ENCODE measurements at regions not wholly inside any gene's neighbourhood (a gene's known extent, or its start where the extent isn't known, plus 50 kb on each side); places are given as distances from the start of the nearest gene placed in this dataset.

DNA sequence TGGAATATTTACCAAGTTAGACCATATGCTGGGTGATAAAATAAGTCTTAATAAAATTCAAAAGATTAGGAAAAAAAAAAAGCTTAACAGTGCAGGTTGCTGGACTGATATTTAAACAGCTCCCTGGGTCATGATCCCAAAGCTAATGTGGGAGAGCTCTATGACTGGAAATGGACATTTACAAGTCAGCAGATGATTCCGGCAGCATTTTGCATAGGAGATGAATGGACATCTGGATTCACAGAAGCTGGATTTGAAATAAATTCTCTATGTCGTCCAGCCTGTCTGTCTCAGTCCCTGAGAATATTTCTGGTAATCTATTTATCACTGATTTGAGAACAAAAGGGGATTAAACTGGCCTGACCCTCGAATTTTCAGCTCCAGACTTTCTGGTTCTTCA is 52.3 kb upstream of the KLHL25 start:
- no peak for DNase-seq (ENCODE audit: low read depth in 2 of 2)

- DNase-seq (ENCODE audit: low read depth in 2 of 2): no peak
Measured at GRCh38 chr15:85849946-85850345, 55.2 kb upstream of the KLHL25 start.

DNA sequence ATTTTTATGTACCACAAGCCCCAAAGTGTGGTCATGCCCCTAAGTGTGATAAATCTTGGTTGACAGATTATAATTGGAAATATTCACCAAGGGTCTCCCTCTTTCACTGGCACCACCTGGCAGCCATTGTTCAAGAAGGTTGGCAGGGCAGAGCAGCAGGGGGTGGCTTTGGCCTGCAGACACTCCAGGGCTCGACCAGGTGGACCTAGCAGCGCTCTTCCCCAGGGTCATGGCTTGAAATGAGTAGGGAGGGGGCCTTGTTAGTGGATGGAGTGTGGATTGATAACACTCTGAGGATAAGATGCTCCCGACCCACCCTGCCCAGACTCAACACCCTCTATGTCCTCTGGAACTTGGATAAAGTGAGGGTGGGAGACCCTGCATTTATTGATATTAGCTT is 58.2 kb upstream of the KLHL25 start:
- DNase-seq (ENCODE audit: low read depth in 2 of 2): no peak

GRCh38 chr15:85854345-85855097 is 59.8 kb upstream of the KLHL25 start:
- DNase-seq (ENCODE audit: low read depth in 2 of 2): peak; percentile 31 to 33

- DNase-seq (ENCODE audit: low read depth in 2 of 2): peak; percentile 59 to 78
Measured at GRCh38 chr15:85858586-85859375, 64.1 kb upstream of the KLHL25 start.

DNA sequence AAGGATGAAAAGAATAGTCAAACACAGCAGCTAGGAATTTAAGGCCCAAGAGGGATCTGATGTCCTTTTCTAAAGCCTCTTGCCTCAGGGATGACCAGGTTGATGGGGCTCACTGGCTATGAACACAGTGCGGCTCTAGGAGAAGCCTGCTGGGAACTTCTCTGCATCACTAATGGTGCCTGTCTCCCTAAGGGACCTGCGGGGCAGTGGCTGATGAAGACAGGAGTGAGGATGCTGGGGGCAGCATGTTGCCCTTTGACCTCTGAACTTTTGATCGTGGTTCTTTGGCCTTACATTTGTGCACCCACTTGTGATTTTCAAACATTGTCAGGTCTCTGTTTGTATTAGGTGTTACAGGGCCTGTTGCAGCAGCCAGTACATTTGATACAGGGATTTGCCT is 64.9 kb upstream of the KLHL25 start:
- DNase-seq (ENCODE audit: low read depth in 2 of 2): no peak

DNA sequence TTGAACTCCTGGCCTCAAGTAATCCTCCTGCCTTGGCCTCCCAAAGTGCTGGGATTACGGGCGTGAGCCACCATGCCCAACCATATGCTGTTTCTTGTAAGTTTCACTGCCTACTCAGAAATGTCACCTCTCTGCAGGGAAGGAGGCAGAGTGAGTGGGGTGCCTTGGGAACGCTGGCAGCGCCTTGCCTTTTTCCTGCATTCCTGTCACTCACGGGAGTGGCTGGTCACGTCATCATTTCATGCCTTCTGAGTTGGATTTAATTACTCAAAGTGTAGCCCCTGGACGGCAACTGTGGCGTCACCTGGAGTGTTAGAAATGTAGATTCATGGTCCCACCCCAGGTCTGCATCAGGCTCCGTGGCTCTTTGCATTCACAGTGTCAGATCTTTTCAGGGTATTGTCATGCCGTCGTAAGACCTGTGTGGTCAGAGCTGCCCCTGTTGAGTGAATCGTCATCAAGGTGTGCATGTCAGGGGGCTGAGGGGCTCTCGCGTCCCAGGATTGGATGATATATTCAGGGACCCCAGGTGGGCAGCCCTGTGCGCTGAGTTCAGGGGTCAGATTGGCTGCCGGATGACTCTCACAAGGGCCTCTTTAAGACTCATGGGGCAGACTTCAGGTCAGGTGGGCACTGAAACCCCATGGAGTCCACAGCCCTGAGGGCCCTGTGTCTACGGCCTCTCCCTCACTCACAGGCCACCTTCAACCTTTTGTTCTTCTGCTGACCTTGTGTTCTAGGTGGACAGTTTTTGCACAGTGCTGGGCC is 65.9 kb upstream of the KLHL25 start:
- DNase-seq (ENCODE audit: low read depth in 2 of 2): no peak

GRCh38 chr15:85865070-85865684 is 70.5 kb upstream of the KLHL25 start:
- no peak for DNase-seq (ENCODE audit: low read depth in 2 of 2)

DNA sequence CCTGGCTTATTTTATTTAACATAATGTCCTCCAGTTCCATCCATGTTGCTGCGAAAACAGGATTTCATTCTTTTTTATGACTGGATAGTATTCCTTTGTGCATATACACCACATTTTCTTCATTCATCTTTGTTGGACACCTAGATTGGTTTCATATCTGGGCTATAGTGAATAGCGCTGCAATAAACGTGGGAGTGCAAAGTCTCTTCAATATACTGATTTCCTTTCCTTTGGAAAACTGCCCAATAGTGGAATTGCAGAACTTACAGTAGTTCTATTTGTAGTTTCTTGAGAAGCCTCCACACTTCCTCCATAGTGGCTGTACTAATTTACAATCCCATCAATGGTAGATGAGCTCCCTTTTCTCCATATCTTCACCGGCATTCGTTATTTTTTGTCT is 72.5 kb upstream of the KLHL25 start:
- DNase-seq (ENCODE audit: low read depth in 2 of 2): no peak

GRCh38 chr15:85869124-85869523 is 74.4 kb upstream of the KLHL25 start:
- no peak for DNase-seq (ENCODE audit: low read depth in 2 of 2)

GRCh38 chr15:85870216-85871014 is 75.7 kb upstream of the KLHL25 start:
- no peak for DNase-seq (ENCODE audit: low read depth in 2 of 2)

GRCh38 chr15:85871545-85871944 is 76.8 kb upstream of the KLHL25 start:
- DNase-seq (ENCODE audit: low read depth in 2 of 2): no peak

- no peak for DNase-seq (ENCODE audit: low read depth in 2 of 2)
Measured at GRCh38 chr15:85872125-85872524, 77.4 kb upstream of the KLHL25 start.

DNA sequence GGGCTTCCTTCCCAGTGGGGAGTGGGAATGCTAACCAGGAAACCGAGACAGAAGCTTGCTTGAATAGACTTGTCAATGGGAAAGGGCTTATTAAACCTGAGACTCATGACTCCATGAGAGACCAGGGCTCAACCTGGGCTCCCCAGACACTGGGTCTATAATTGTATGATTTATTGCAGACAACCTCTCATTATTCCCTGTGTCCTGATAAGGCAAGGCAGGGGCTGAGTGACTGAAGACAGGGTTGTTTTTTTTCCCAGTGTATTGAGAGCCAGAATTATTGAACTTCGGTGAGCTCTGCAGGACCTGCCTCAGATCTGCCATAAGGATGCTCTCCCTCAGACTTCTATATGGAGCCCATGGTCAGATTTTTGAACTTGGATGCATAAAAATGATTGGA is 79.5 kb upstream of the KLHL25 start:
- no peak for DNase-seq (ENCODE audit: low read depth in 2 of 2)

DNA sequence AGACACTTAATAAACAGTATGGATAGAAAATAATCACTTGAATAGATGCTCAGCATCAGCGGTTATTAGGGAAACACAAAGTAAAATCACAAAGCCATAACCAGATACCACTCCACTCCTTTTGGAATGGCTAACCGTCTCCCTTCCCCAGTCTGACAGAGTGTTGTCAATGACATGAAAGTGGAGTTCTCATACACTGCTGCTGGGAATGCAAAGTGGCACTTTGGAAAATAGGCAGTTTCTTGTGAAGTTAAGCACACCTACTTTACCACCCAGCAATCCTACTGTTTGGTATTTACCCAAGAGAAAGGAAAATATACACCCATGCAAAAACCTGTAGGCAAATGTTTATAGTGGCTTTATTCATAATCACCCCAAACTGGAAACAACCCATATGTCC is 81.0 kb upstream of the KLHL25 start:
- no peak for DNase-seq (ENCODE audit: low read depth in 2 of 2)

- DNase-seq (ENCODE audit: low read depth in 2 of 2): no peak
Measured at GRCh38 chr15:85878828-85879225, 84.1 kb upstream of the KLHL25 start.

- no peak for DNase-seq (ENCODE audit: low read depth in 2 of 2)
Measured at GRCh38 chr15:85879334-85880163, 84.8 kb upstream of the KLHL25 start.

- no peak for DNase-seq (ENCODE audit: low read depth in 2 of 2)
Measured at GRCh38 chr15:85880501-85881190, 85.9 kb upstream of the KLHL25 start.

- no peak for DNase-seq (ENCODE audit: low read depth in 2 of 2)
Measured at GRCh38 chr15:85886309-85886811, 91.6 kb upstream of the KLHL25 start.

All from stimulated activated CD4-positive, alpha-beta T cell treated with anti-CD3 and anti-CD28 coated beads, Interleukin-12 subunit alpha, Interleukin-12 subunit beta, amount 100 ng/mL, for 24 hours (primary cell).